Heart right ventricle (tissue), 16 donors: ENCODE measurements at regions not wholly inside any gene's neighbourhood (a gene's known extent, or its start where the extent isn't known, plus 50 kb on each side); places are given as distances from the start of the nearest gene placed in this dataset.

ENCODE experiments used
- ATAC-seq, 8 donors: fragments of 200-7000 bp; cut with Tn5 transposase; one replicate each; pipeline ENCODE4 v1.9.1; 2020; ENCODE audit warnings: mild to moderate bottlenecking in 8 of 8, moderate library complexity in 8 of 8, moderate number of reproducible peaks in 1 of 8
- DNase-seq, 2 donors: peaks; one replicate each; pipeline ENCODE4 v3.0.0-alpha.2; 2020
- H3K27ac ChIP-seq, 10 donors: fragments of 200-600 bp; sonication (generic) in 2 of 10; one replicate each; pipeline versions ENCODE4 v1.5.0 to v1.8.0; 2020 to 2022; ENCODE audit warnings: mild to moderate bottlenecking in 3 of 10
- H3K27me3 ChIP-seq, 7 donors: fragments of 200-600 bp; one replicate each; pipeline ENCODE4 v1.8.0; 2021 to 2022; ENCODE audit warnings: mild to moderate bottlenecking in 2 of 7
- H3K36me3 ChIP-seq, 9 donors: fragments of 200-600 bp; sonication (generic) in 1 of 9; one replicate each; pipeline versions ENCODE4 v1.5.0 to v1.8.0; 2020 to 2022; ENCODE audit warnings: mild to moderate bottlenecking in 2 of 9
- H3K4me1 ChIP-seq, 9 donors: fragments of 200-600 bp; sonication (generic) in 1 of 9; one replicate each; pipeline versions ENCODE4 v1.5.0 to v1.8.0; 2020 to 2022; ENCODE audit warnings: mild to moderate bottlenecking in 4 of 9
- H3K4me3 ChIP-seq, 10 donors: fragments of 200-600 bp; sonication (generic) in 2 of 10; one replicate each; pipeline versions ENCODE4 v1.5.0 to v1.8.0; 2020 to 2022; ENCODE audit warnings: mild to moderate bottlenecking in 7 of 10, moderate library complexity in 2 of 10
- H3K9me3 ChIP-seq, 11 donors: fragments of 200-600 bp in 10 of 11; sonication (generic) in 2 of 11; one replicate each; pipeline versions ENCODE4 v1.5.0 to v1.8.0; 2013 to 2022; ENCODE audit warnings: mild to moderate bottlenecking in 2 of 11, control low read depth in 1 of 11, moderate library complexity in 1 of 11
- CTCF ChIP-seq, 9 donors: fragments of 200-600 bp; sonication (generic) in 2 of 9; IDR thresholded peaks; one replicate each; pipeline versions ENCODE4 v1.5.0 to v1.8.0; 2021 to 2022; ENCODE audit warnings: antibody characterized with exemption in 9 of 9, mild to moderate bottlenecking in 5 of 9, moderate library complexity in 1 of 9
- WGBS, 2 donors: extraction: QIAGEN DNeasy Blood & Tissue Kit; methylation state at CpG; one replicate each; pipeline ENCODE4 v1.1.7; 2013; ENCODE audit warnings: inconsistent platforms in 1 of 2; 5-methylcytosine and 5-hydroxymethylcytosine counted together
- intact Hi-C, 10 donors: fragments of 100-400 bp; cut with DNase I; formaldehyde crosslinking; loops; one replicate each; pipeline versions ENCODE4 v1.11.1 to v1.14.2; 2022
- donor health status: Arrhythmogenic right ventricular cardiomyopathy.
- donor health status: ischemic (EF 13 %, LVEDD 7.1; RV severe dilation, severe dysfunction).
- donor health status: healthy with polysubstance abuse.
- donor health status: DM: no; HTN: yes; CAD: no.
- donor health status: DM: no; HTN: no; CAD: no.
- donor health status: ischemic (EF 25% LVEDD 6.9; RV normal size, moderate dysfunction).
- donor health status: ischemic (EF 25% LVEDD 5.7; RV mildly dilated, moderate dysfunction).
- donor health status: healthy.
- donor health status: DM: yes; HTN: yes; CAD: no.
- donor health status: Ischemic cardiomyopathy.
- donor health status: ischemic (EF 35%, LVEDD 5.7; RV mildly dilated, moderate dysfunction).
- donor health status: nonischemic (EF 11% LVEDD 7.7; RV severe dilation, severe dysfunction).
- donor health status: DM: yes; HTN: yes; CAD: no.
- donor health status: PGD.
- donor health status: ischemic (EF 29% LVEDD 5.4; RV normal size, mild dysfunction).
- donor health status: nonischemic (EF 23%, LVEDD 6.1; RV moderate dilation, normal function).

GRCh38 chr13:99869830-99870229 lies 101.7 kb downstream of the ZIC5 start:
- ATAC-seq (no peak), DNase-seq (no peak)
- Histone ChIP-seq H3K36me3 (no peaks in the 10 kb centered on the region), H3K4me3 (no peak overlapping the region), H3K4me1 (no peaks in the 10 kb centered on the region), H3K27me3 (no peaks in the 10 kb centered on the region), H3K27ac (no peak overlapping the region), H3K9me3 (no peaks in the 10 kb centered on the region)
- intact Hi-C loops = no loop called here
- no peak for TF ChIP-seq CTCF (IDR thresholded peaks at IDR 0.05)
- WGBS, 2 donors = 97% methylated on average over 1 of the region's 1 CpG

DNA sequence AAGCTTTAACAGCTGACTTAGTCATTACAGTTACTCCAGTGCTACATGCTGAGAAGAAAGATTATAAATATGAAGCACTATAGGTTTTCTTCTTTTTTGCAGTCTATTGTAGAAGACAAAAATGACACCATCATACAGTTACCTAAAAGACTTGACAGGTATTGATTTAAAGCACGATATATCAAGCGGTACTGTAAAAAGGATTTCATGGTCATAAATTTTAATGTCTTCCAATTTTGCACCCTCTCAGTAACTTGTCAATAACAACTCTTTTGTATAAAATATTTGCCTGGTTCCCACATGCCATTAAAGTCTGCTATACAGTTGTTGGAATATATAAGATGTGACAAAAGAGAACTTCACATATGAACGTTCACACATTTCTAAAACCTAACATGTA lies 102.8 kb downstream of the ZIC5 start:
- Histone ChIP-seq H3K9me3 (no peaks in the 10 kb centered on the region), H3K4me1 (no peaks in the 10 kb centered on the region), H3K36me3 (no peaks in the 10 kb centered on the region), H3K27ac (no peak overlapping the region), H3K27me3 (no peaks in the 10 kb centered on the region), H3K4me3 (no peak overlapping the region)
- ATAC-seq (no peak), DNase-seq (no peak)
- intact Hi-C loops = no loop called here
- 91 to 97% methylated on average over 3 of the region's 3 CpGs for WGBS, 2 donors
- TF ChIP-seq CTCF (IDR thresholded peaks at IDR 0.05) = no peak

- WGBS, 2 donors = 87 to 89% methylated on average over 14 of the region's 14 CpGs
- H3K4me3 ChIP-seq = no peak overlapping the region
- no peak for TF ChIP-seq CTCF (IDR thresholded peaks at IDR 0.05)
- no peak overlapping the region for H3K27ac ChIP-seq
- H3K36me3 ChIP-seq = no peaks in the 10 kb centered on the region
- DNase-seq (no peak), ATAC-seq (no peak)
- no peaks in the 10 kb centered on the region for H3K4me1 ChIP-seq
- intact Hi-C loops = no loop called here
- H3K9me3 ChIP-seq = no peaks in the 10 kb centered on the region
- no peaks in the 10 kb centered on the region for H3K27me3 ChIP-seq
Observed at GRCh38 chr13:99867535-99868257, 103.9 kb downstream of the ZIC5 start.

DNA sequence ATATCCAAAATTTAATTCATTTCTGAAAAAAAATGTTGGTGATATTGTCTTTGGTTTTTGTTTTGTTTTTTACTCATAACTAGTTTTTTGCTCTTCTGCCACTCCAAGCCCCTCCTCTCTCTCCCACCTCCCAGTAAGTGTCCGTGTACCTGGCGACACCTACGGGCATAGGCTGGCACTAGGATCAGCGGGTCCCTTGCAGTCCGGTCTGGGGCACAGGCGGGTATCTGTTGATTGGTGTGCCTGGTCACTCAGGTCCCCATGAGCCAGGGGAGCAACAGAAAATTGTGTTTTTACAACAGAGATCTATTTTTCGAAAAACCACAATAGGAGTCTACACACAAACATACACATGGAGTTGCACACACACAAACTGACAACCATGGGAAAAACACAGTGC lies 104.8 kb downstream of the ZIC5 start:
- TF ChIP-seq CTCF (IDR thresholded peaks at IDR 0.05) = no peak
- H3K4me3 ChIP-seq = no peak overlapping the region
- no peaks in the 10 kb centered on the region for H3K9me3 ChIP-seq
- no peaks in the 10 kb centered on the region for H3K27me3 ChIP-seq
- 94 to 97% methylated on average over 7 of the region's 7 CpGs for WGBS, 2 donors
- no peak overlapping the region for H3K27ac ChIP-seq
- intact Hi-C loops = no loop called here
- no peak for ATAC-seq
- no peak for DNase-seq
- H3K36me3 ChIP-seq = no peaks in the 10 kb centered on the region
- no peaks in the 10 kb centered on the region for H3K4me1 ChIP-seq
